ENCODE measurements at regions not wholly inside any gene's neighbourhood (a gene's known extent, or its start where the extent isn't known, plus 50 kb on each side); places are given as distances from the start of the nearest gene placed in this dataset.

DNA sequence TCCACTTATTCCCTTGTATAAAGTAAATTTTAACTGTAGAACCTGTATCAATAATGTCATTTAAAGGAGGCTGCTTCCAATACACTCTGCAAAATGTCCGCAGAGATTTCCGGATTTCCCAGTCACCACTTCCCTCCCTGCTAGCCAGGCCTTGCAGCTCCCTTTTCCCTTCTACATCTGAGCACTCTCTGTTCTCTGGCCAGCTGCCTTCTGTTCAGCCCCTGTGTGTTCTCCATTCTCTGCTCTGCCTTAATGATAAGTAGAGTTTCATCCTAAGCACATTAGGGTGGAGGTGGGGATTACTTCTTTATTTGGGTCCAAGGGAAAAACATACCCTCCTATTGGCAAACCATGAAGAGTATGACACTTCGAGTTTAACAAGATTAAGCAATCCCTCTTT, 719.6 kb upstream of the WWC1 start:
- TF ChIP-seq TCF3 (IDR thresholded peaks at IDR 0.05; ENCODE audit: borderline replicate concordance, insufficient read depth, low read depth, low read length) (no peak), EZH2 (IDR thresholded peaks at IDR 0.05; ENCODE audit: borderline replicate concordance, control insufficient read depth, low read depth, low read length) (no peak), POLR2A (IDR thresholded peaks at IDR 0.05; ENCODE audit: low read depth, low read length) (no peak), EED (IDR thresholded peaks at IDR 0.05; ENCODE audit: low read depth) (no peak), EGR1 (IDR thresholded peaks at IDR 0.05; ENCODE audit: borderline replicate concordance in 1 of 2, low read depth in 2 of 2, low read length in 2 of 2) (no peak), NR2C2 (IDR thresholded peaks at IDR 0.05; ENCODE audit: borderline replicate concordance, control insufficient read depth, insufficient read length, low read depth) (no peak), PAX8 (IDR thresholded peaks at IDR 0.05) (no peak)
- TF ChIP-seq, protein P1, sequence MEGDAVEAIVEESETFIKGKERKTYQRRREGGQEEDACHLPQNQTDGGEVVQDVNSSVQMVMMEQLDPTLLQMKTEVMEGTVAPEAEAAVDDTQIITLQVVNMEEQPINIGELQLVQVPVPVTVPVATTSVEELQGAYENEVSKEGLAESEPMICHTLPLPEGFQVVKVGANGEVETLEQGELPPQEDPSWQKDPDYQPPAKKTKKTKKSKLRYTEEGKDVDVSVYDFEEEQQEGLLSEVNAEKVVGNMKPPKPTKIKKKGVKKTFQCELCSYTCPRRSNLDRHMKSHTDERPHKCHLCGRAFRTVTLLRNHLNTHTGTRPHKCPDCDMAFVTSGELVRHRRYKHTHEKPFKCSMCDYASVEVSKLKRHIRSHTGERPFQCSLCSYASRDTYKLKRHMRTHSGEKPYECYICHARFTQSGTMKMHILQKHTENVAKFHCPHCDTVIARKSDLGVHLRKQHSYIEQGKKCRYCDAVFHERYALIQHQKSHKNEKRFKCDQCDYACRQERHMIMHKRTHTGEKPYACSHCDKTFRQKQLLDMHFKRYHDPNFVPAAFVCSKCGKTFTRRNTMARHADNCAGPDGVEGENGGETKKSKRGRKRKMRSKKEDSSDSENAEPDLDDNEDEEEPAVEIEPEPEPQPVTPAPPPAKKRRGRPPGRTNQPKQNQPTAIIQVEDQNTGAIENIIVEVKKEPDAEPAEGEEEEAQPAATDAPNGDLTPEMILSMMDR (IDR thresholded peaks at IDR 0.05 in 2 of 3, conservative IDR thresholded peaks at IDR 0.05 in 1 of 3; ENCODE audit: control insufficient read depth in 2 of 3, extremely low read depth in 1 of 3, insufficient read depth in 1 of 3, low read depth in 3 of 3, low read length in 3 of 3): no peak
- TF ChIP-seq, protein P2, sequence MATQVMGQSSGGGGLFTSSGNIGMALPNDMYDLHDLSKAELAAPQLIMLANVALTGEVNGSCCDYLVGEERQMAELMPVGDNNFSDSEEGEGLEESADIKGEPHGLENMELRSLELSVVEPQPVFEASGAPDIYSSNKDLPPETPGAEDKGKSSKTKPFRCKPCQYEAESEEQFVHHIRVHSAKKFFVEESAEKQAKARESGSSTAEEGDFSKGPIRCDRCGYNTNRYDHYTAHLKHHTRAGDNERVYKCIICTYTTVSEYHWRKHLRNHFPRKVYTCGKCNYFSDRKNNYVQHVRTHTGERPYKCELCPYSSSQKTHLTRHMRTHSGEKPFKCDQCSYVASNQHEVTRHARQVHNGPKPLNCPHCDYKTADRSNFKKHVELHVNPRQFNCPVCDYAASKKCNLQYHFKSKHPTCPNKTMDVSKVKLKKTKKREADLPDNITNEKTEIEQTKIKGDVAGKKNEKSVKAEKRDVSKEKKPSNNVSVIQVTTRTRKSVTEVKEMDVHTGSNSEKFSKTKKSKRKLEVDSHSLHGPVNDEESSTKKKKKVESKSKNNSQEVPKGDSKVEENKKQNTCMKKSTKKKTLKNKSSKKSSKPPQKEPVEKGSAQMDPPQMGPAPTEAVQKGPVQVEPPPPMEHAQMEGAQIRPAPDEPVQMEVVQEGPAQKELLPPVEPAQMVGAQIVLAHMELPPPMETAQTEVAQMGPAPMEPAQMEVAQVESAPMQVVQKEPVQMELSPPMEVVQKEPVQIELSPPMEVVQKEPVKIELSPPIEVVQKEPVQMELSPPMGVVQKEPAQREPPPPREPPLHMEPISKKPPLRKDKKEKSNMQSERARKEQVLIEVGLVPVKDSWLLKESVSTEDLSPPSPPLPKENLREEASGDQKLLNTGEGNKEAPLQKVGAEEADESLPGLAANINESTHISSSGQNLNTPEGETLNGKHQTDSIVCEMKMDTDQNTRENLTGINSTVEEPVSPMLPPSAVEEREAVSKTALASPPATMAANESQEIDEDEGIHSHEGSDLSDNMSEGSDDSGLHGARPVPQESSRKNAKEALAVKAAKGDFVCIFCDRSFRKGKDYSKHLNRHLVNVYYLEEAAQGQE (IDR thresholded peaks at IDR 0.05; ENCODE audit: low read depth, low read length): no peak

All from GM12878 (cell line).